Mesenchymal stem cell (in vitro differentiated cells and primary cell): ENCODE measurements at regions not wholly inside any gene's neighbourhood (a gene's known extent, or its start where the extent isn't known, plus 50 kb on each side); places are given as distances from the start of the nearest gene placed in this dataset.
"Not testable (repeated sequence)": the region's sequence is repeated elsewhere in the genome, so short reads cannot be mapped to it uniquely, and the experiment has no call there.

ENCODE experiments used
- DNase-seq: peaks from one replicate; pipeline ENCODE4 v3.0.0-alpha.2; 2013
- H2AFZ ChIP-seq: one replicate; pipeline ENCODE4 v1.6.1; 2013; ENCODE audit warnings: low read depth, mild to moderate bottlenecking, control low read depth, inconsistent platforms, low read length, moderate library complexity
- H2AK5ac ChIP-seq: 2 replicates; pipeline ENCODE4 v1.6.1; 2013; ENCODE audit warnings: low read length, moderate library complexity, mild to moderate bottlenecking, inconsistent platforms; ENCODE audit not compliant: severe bottlenecking
- H2BK120ac ChIP-seq: one replicate; pipeline ENCODE4 v1.6.1; 2013; ENCODE audit warnings: low read depth, mild to moderate bottlenecking, inconsistent platforms, low read length, moderate library complexity
- H2BK12ac ChIP-seq, 2 experiments: one replicate each; pipeline ENCODE4 v1.6.1; 2013; ENCODE audit warnings: inconsistent platforms in 2 of 2, low read length in 2 of 2, mild to moderate bottlenecking in 2 of 2, moderate library complexity in 2 of 2, control low read depth in 1 of 2
- H2BK15ac ChIP-seq: one replicate; pipeline ENCODE4 v1.6.1; 2013; ENCODE audit warnings: mild to moderate bottlenecking, low read depth, inconsistent platforms; ENCODE audit not compliant: poor library complexity, severe bottlenecking
- H2BK5ac ChIP-seq: 2 replicates; pipeline ENCODE4 v1.6.1; 2013; ENCODE audit warnings: low read depth, mild to moderate bottlenecking, low read length, control low read depth, inconsistent platforms; ENCODE audit not compliant: poor library complexity, severe bottlenecking
- H3K14ac ChIP-seq, 2 experiments: one replicate each; pipeline ENCODE4 v1.6.1; 2013; ENCODE audit warnings: inconsistent platforms in 2 of 2, low read length in 2 of 2, control low read depth in 1 of 2, mild to moderate bottlenecking in 1 of 2, moderate library complexity in 1 of 2
- H3K18ac ChIP-seq, 2 experiments: one replicate each; pipeline ENCODE4 v1.6.1; 2013; ENCODE audit warnings: inconsistent platforms in 2 of 2, low read length in 2 of 2, control low read depth in 1 of 2, low read depth in 1 of 2, mild to moderate bottlenecking in 1 of 2
- H3K23ac ChIP-seq, 2 experiments: one replicate each; pipeline ENCODE4 v1.6.1; 2013; ENCODE audit warnings: inconsistent platforms in 2 of 2, low read length in 2 of 2, mild to moderate bottlenecking in 2 of 2, moderate library complexity in 2 of 2, control low read depth in 1 of 2
- H3K27ac ChIP-seq: 2 replicates; pipeline ENCODE4 v1.5.1; 2013; ENCODE audit warnings: mild to moderate bottlenecking, moderate library complexity, low read length, control low read depth, inconsistent platforms; ENCODE audit not compliant: poor library complexity, severe bottlenecking
- H3K27me3 ChIP-seq, 2 experiments: 2 replicates each; pipeline versions ENCODE4 v1.6.1 to v1.7.0; 2013; ENCODE audit warnings: low read length in 2 of 2, mild to moderate bottlenecking in 2 of 2, moderate library complexity in 2 of 2, control low read depth in 1 of 2, inconsistent platforms in 1 of 2; ENCODE audit not compliant: control insufficient read depth in 1 of 2, insufficient read depth in 1 of 2
- H3K36me3 ChIP-seq, 2 experiments: 2 replicates each; pipeline versions ENCODE4 v1.6.1 to v1.7.0; 2013; ENCODE audit warnings: low read length in 2 of 2, control low read depth in 1 of 2, inconsistent platforms in 1 of 2, low read depth in 1 of 2, mild to moderate bottlenecking in 1 of 2; ENCODE audit not compliant: insufficient read depth in 2 of 2, control insufficient read depth in 1 of 2
- H3K4ac ChIP-seq, 2 experiments: one replicate each; pipeline ENCODE4 v1.6.1; 2013; ENCODE audit warnings: inconsistent platforms in 2 of 2, low read length in 2 of 2, mild to moderate bottlenecking in 2 of 2, moderate library complexity in 2 of 2, control low read depth in 1 of 2, low read depth in 1 of 2
- H3K4me1 ChIP-seq: 2 replicates; pipeline ENCODE4 v1.6.1; 2013; ENCODE audit warnings: low read depth, low read length, control low read depth; ENCODE audit not compliant: control insufficient read depth, insufficient read depth
- H3K4me2 ChIP-seq: 2 replicates; pipeline ENCODE4 v1.6.1; 2013; ENCODE audit warnings: low read length, mild to moderate bottlenecking, inconsistent platforms; ENCODE audit not compliant: poor library complexity, severe bottlenecking
- H3K4me3 ChIP-seq, 2 experiments: 2 replicates each; pipeline versions ENCODE4 v1.5.1 to v1.7.0; 2013; ENCODE audit warnings: low read length in 2 of 2, mild to moderate bottlenecking in 2 of 2, control low read depth in 1 of 2, low read depth in 1 of 2; ENCODE audit not compliant: insufficient read depth in 1 of 2
- H3K79me1 ChIP-seq: replicated peaks from 2 replicates; pipeline ENCODE4 v1.6.1; 2013; ENCODE audit warnings: mild to moderate bottlenecking, control low read depth, low read length, inconsistent platforms; ENCODE audit not compliant: poor library complexity, severe bottlenecking
- H3K9ac ChIP-seq: 2 replicates; pipeline ENCODE4 v1.7.0; 2013; ENCODE audit warnings: mild to moderate bottlenecking, low read length, moderate library complexity
- H3K9me3 ChIP-seq: 2 replicates; pipeline ENCODE4 v1.7.0; 2013; ENCODE audit warnings: mild to moderate bottlenecking, low read length; ENCODE audit not compliant: control insufficient read depth
- H4K8ac ChIP-seq: one replicate; pipeline ENCODE4 v1.6.1; 2013; ENCODE audit warnings: inconsistent platforms, mild to moderate bottlenecking, low read length, moderate library complexity
- H4K91ac ChIP-seq: one replicate; pipeline ENCODE4 v1.6.1; 2013; ENCODE audit warnings: mild to moderate bottlenecking, low read length, inconsistent platforms
- WGBS: methylation state at CpG from one replicate; pipeline ENCODE4 v1.1.7; 2013; ENCODE audit warnings: mixed read lengths; 5-methylcytosine and 5-hydroxymethylcytosine counted together

DNA sequence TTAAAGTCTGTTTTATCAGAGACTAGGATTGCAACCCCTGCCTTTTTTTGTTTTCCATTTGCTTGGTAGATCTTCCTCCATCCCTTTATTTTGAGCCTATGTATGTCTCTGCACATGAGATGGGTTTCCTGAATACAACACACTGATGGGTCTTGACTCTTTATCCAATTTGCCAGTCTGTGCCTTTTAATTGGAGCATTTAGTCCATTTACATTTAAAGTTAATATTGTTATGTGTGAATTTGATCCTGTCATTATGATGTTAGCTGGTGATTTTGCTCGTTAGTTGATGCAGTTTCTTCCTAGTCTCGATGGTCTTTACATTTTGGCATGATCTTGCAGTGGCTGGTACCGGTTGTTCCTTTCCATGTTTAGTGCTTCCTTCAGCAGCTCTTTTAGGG, 129.1 kb downstream of the FAR1 start:
- not testable (repeated sequence) for H3K18ac ChIP-seq
- WGBS: 70% methylated on average over 3 of the region's 3 CpGs

DNA sequence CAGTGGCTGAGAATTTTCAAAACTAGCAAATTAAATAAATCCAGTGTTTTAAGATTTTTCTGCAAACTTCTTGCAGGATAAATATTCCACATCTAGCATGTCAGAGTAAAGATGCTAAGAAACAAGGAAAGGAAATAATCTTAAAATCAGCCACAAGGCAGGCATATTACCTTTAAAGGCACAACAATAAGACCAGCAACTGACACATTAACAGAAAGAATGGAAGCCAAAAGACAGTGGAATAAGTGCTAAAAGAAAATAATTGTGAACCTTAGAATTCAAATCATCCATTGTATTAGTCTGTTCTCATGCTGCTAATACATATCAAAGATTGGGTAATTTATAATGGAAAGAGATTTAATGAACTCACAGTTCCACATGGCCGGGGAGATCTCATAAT, 132.4 kb downstream of the FAR1 start:
- H3K36me3 ChIP-seq: no peaks in the 10 kb centered on the region
- H3K79me1 ChIP-seq: no peaks in the 10 kb centered on the region
- H3K27me3 ChIP-seq: no peaks in the 10 kb centered on the region
- H2AK5ac ChIP-seq: no peak overlapping the region
- H2BK12ac ChIP-seq: no peak overlapping the region
- H3K27ac ChIP-seq: no peak overlapping the region
- peaks cover 14% of the 10 kb centered on the region for H3K9me3 ChIP-seq
- no peak overlapping the region for H2BK15ac ChIP-seq
- H3K14ac ChIP-seq: no peak overlapping the region
- no peak overlapping the region for H4K91ac ChIP-seq
- H2BK5ac ChIP-seq: no peak overlapping the region
- H3K9ac ChIP-seq: no peak overlapping the region
- H2AFZ ChIP-seq: no peak overlapping the region
- H3K4me1 ChIP-seq: no peaks in the 10 kb centered on the region
- no peak overlapping the region for H3K4ac ChIP-seq
- no peak for DNase-seq
- no peak overlapping the region for H3K18ac ChIP-seq
- no peak overlapping the region for H3K23ac ChIP-seq
- no peak overlapping the region for H4K8ac ChIP-seq
- WGBS: 60% methylated on average over 1 of the region's 1 CpG
- no peak overlapping the region for H3K4me3 ChIP-seq
- H3K4me2 ChIP-seq: no peak overlapping the region
- no peak overlapping the region for H2BK120ac ChIP-seq

More for the DNA sequence above, 129.1 kb downstream of the FAR1 start:
- H3K4me2 ChIP-seq, DNase-seq, H3K4me1 ChIP-seq, H3K4ac ChIP-seq, H2BK120ac ChIP-seq, H3K36me3 ChIP-seq, H3K4me3 ChIP-seq, H3K23ac ChIP-seq, H3K27me3 ChIP-seq, H3K27ac ChIP-seq, H3K14ac ChIP-seq, H3K9ac ChIP-seq, H4K8ac ChIP-seq, H2BK15ac ChIP-seq, H2BK5ac ChIP-seq, H2AFZ ChIP-seq, H2BK12ac ChIP-seq, H2AK5ac ChIP-seq, H3K79me1 ChIP-seq, H4K91ac ChIP-seq: not testable (repeated sequence)
- peaks cover 14% of the 10 kb centered on the region for H3K9me3 ChIP-seq

DNA sequence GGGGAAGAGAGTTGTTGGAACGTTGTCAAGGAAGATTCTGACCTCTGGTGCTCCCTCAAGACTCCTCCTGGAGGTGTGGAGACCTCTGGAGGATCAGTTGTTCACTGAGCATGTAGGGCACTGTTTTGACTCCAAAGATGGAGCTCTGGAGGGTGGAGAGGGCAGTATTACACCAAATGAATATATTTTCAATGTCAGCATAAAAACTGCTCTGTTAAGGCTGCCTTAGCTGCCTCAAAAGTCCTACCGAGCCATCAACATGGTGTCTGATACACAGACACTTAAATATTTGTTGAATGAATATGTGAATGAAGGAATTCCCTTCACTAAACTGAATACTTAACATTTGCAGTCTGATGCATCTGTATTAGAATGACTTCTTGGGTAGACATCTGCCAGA, 144.2 kb upstream of the SPON1 start:
- no peaks in the 10 kb centered on the region for H3K36me3 ChIP-seq
- no peak overlapping the region for H3K23ac ChIP-seq
- H2BK120ac ChIP-seq: no peak overlapping the region
- H2BK5ac ChIP-seq: no peak overlapping the region
- H4K8ac ChIP-seq: no peak overlapping the region
- H2BK12ac ChIP-seq: no peak overlapping the region
- no peaks in the 10 kb centered on the region for H3K4me1 ChIP-seq
- H2AFZ ChIP-seq: no peak overlapping the region
- no peaks in the 10 kb centered on the region for H3K9me3 ChIP-seq
- peaks cover 0 to 5% of the 10 kb centered on the region in 2 experiments for H3K27me3 ChIP-seq
- no peak overlapping the region for H3K14ac ChIP-seq
- no peak overlapping the region for H3K4me3 ChIP-seq
- no peak overlapping the region for H3K27ac ChIP-seq
- DNase-seq: no peak
- no peak overlapping the region for H3K18ac ChIP-seq
- H4K91ac ChIP-seq: no peak overlapping the region
- H3K4ac ChIP-seq: no peak overlapping the region
- no peak overlapping the region for H3K4me2 ChIP-seq
- WGBS: 18% methylated on average over 1 of the region's 2 CpGs
- H3K79me1 ChIP-seq: no peaks in the 10 kb centered on the region
- no peak overlapping the region for H2BK15ac ChIP-seq
- H2AK5ac ChIP-seq: no peak overlapping the region
- no peak overlapping the region for H3K9ac ChIP-seq

DNA sequence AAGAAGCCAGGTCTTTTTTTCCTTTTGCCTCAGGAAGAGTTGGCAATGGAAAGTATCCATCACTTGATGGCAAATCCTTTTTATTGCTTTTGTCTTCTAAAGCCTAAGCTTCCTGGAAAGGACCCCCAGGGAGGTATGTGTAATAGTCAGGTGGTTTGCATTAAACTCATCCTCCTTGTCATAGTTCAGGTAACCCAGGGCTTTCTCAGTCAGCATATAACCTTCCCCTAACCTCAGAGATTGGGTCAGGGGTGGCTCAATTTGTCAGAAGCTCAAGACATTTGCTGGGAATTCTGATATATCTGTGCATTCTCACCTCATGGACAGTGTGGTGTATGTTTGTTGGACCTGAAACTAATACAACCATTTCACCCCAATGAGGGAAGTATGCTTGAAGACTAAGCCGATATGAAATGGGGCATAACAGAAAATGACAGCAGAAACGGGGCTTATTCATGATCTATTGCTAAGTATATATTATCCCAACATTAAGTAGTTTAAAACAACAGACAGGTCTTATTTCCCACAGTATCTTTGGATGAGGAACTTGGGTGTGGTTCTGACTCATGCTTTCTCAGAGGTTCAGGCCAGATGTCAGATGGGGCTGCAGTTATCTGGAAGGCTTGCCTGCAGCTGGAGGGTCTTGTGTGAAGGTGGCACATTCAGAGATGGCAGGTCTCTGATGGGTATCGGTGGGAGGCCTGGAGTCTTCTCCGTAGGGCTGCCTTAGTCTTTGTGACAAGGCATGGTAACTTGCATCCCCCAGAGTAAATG, 135.8 kb upstream of the SPON1 start:
- Histone ChIP-seq H3K9ac (no peak overlapping the region), H3K18ac (no peak overlapping the region), H2AFZ (no peak overlapping the region), H3K9me3 (no peaks in the 10 kb centered on the region), H4K8ac (no peak overlapping the region), H3K4me3 (no peak overlapping the region), H2AK5ac (no peak overlapping the region), H3K4ac (no peak overlapping the region), H4K91ac (no peak overlapping the region), H3K36me3 (no peaks in the 10 kb centered on the region), H3K27ac (no peak overlapping the region), H2BK12ac (no peak overlapping the region), H3K23ac (no peak overlapping the region), H3K27me3 (no peaks in the 10 kb centered on the region), H3K79me1 (no peaks in the 10 kb centered on the region), H3K4me2 (no peak overlapping the region), H2BK5ac (no peak overlapping the region), H2BK15ac (no peak overlapping the region), H3K4me1 (no peaks in the 10 kb centered on the region), H2BK120ac (no peak overlapping the region), H3K14ac (no peak overlapping the region)
- 87% methylated on average over 2 of the region's 4 CpGs for WGBS
- no peak for DNase-seq
